Testis (tissue), 2 donors: ENCODE measurements at regions not wholly inside any gene's neighbourhood (a gene's known extent, or its start where the extent isn't known, plus 50 kb on each side); places are given as distances from the start of the nearest gene placed in this dataset.

Experiments used
- POLR2A ChIP-seq: fragments of 450-650 bp; IDR thresholded peaks from one replicate; pipeline ENCODE4 v1.6.1; 2017; ENCODE audit warnings: antibody characterized with exemption, mild to moderate bottlenecking, moderate library complexity
- TF ChIP-seq, protein P1 (sequence below), 3 experiments: fragments of 450-650 bp in 2 of 3; fragments of 200-600 bp in 1 of 3; sonication (generic) in 1 of 3; IDR thresholded peaks; one replicate each; pipeline ENCODE4 v1.5.1; 2016 to 2019; ENCODE audit warnings: antibody characterized with exemption in 3 of 3, mild to moderate bottlenecking in 2 of 3, moderate library complexity in 1 of 3

DNA sequence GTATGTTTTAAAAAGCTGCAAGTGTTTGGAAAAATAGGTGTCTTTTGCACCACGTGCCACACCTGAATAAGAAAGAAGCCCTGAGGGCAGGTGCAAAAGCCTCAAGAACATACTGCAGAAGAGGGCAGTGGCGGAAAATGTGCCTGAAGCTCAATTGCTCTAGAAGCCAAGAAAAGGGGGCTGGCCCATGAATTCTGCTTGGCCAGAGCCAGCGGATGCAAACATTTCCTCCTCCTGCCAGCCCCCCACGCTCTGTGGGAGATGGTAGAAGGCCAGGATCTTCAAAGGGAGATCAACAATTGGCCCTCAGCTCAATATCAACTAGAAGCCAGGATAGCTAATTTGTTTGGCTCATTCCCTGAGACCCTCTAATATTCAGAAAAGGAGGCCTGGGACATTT is 80.3 kb upstream of the TMEM132D start:
- TF ChIP-seq, protein P1, sequence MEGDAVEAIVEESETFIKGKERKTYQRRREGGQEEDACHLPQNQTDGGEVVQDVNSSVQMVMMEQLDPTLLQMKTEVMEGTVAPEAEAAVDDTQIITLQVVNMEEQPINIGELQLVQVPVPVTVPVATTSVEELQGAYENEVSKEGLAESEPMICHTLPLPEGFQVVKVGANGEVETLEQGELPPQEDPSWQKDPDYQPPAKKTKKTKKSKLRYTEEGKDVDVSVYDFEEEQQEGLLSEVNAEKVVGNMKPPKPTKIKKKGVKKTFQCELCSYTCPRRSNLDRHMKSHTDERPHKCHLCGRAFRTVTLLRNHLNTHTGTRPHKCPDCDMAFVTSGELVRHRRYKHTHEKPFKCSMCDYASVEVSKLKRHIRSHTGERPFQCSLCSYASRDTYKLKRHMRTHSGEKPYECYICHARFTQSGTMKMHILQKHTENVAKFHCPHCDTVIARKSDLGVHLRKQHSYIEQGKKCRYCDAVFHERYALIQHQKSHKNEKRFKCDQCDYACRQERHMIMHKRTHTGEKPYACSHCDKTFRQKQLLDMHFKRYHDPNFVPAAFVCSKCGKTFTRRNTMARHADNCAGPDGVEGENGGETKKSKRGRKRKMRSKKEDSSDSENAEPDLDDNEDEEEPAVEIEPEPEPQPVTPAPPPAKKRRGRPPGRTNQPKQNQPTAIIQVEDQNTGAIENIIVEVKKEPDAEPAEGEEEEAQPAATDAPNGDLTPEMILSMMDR (IDR thresholded peaks at IDR 0.05), result no peak
- TF ChIP-seq POLR2A, result no peak
